ENCODE measurements at regions not wholly inside any gene's neighbourhood (a gene's known extent, or its start where the extent isn't known, plus 50 kb on each side); places are given as distances from the start of the nearest gene placed in this dataset.

DNA sequence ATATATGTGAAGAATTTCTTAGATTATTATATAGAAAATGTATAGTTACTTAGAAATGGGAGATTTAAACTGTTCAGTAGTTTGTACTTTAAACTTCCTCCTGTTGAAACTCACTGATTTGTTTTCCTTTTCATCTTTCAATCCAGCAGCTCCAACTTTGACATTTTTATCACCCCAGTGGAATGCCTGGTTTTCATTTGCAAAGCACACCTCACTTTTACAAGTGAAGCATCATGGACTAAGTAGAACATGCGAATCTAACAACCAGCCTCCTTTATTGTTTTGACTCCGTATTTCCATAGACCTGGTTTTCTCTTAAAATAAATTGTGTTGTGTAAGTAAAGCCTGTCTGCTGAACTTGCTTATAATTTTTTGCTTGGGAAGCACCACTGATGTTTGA, 97.8 kb upstream of the ROBO2 start:
- Histone ChIP-seq H3K36me3 (ENCODE audit: insufficient read depth, low read length) (no peaks in the 10 kb centered on the region), H3K27me3 (ENCODE audit: insufficient read depth, low read length, poor library complexity, severe bottlenecking) (no peaks in the 10 kb centered on the region), H4K20me1 (ENCODE audit: insufficient read depth, low read length, poor library complexity, severe bottlenecking) (no peaks in the 10 kb centered on the region), H3K4me2 (ENCODE audit: low read depth, low read length, poor library complexity, severe bottlenecking) (no peak overlapping the region), H3K79me2 (ENCODE audit: insufficient read depth, low read length) (no peaks in the 10 kb centered on the region), H3K9me2 (replicated peaks; ENCODE audit: low read depth, low read length) (no peaks in the 10 kb centered on the region), H3K4me3 (ENCODE audit: low read length, poor library complexity, severe bottlenecking) (no peak overlapping the region), H3K4me1 (ENCODE audit: insufficient read depth, low read length, poor library complexity, severe bottlenecking) (no peaks in the 10 kb centered on the region), H3F3A (ENCODE audit: low read depth) (no peaks in the 10 kb centered on the region), H3K9me3 (ENCODE audit: insufficient read depth, low read depth, low read length) (no peaks in the 10 kb centered on the region), H3K9ac (ENCODE audit: low read depth, low read length, poor library complexity, severe bottlenecking) (no peak overlapping the region), H2AFZ (ENCODE audit: low read length) (no peak overlapping the region)
- TF ChIP-seq EZH2phosphoT487 (IDR thresholded peaks at IDR 0.05; ENCODE audit: borderline replicate concordance) (no peak), CTCF (conservative IDR thresholded peaks at IDR 0.05; ENCODE audit: low read length) (no peak)

- H3K27me3 ChIP-seq (ENCODE audit: insufficient read depth, low read length, poor library complexity, severe bottlenecking): no peaks in the 10 kb centered on the region
- no peaks in the 10 kb centered on the region for H3K4me1 ChIP-seq (ENCODE audit: insufficient read depth, low read length, poor library complexity, severe bottlenecking)
- no peak for TF ChIP-seq EZH2phosphoT487 (IDR thresholded peaks at IDR 0.05; ENCODE audit: borderline replicate concordance)
- TF ChIP-seq CTCF (conservative IDR thresholded peaks at IDR 0.05; ENCODE audit: low read length): no peak
- H3K79me2 ChIP-seq (ENCODE audit: insufficient read depth, low read length): no peaks in the 10 kb centered on the region
- H3K4me3 ChIP-seq (ENCODE audit: low read length, poor library complexity, severe bottlenecking): no peak overlapping the region
- H3K4me2 ChIP-seq (ENCODE audit: low read depth, low read length, poor library complexity, severe bottlenecking): no peak overlapping the region
- H3K9me3 ChIP-seq (ENCODE audit: insufficient read depth, low read depth, low read length): no peaks in the 10 kb centered on the region
- no peak overlapping the region for H2AFZ ChIP-seq (ENCODE audit: low read length)
- no peaks in the 10 kb centered on the region for H3K36me3 ChIP-seq (ENCODE audit: insufficient read depth, low read length)
- no peaks in the 10 kb centered on the region for H3K9me2 ChIP-seq (replicated peaks; ENCODE audit: low read depth, low read length)
- no peaks in the 10 kb centered on the region for H4K20me1 ChIP-seq (ENCODE audit: insufficient read depth, low read length, poor library complexity, severe bottlenecking)
- no peak overlapping the region for H3K9ac ChIP-seq (ENCODE audit: low read depth, low read length, poor library complexity, severe bottlenecking)
- no peaks in the 10 kb centered on the region for H3F3A ChIP-seq (ENCODE audit: low read depth)
Observed at GRCh38 chr3:76943058-76943457, 96.8 kb upstream of the ROBO2 start.

DNA sequence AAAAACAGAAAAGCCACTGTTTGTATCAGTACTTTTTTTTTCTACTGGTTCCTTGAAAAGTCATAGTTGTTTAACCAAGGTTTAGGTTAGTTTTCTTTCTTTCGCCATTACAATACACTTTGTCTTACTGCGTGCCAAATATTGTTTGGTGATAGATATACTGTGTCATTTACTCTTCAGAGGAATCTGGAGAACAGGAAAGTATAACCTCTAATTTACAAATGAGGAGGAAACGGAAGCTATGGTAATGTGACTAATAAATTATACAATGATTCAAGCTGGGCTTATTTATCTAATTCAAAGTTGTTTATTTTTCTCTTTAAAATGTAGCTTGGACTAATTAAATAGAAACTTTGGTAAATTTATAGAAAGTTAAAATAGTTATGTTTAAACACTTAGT, 96.2 kb upstream of the ROBO2 start:
- Histone ChIP-seq H3K27me3 (ENCODE audit: insufficient read depth, low read length, poor library complexity, severe bottlenecking) (no peaks in the 10 kb centered on the region), H3K36me3 (ENCODE audit: insufficient read depth, low read length) (no peaks in the 10 kb centered on the region), H3K4me3 (ENCODE audit: low read length, poor library complexity, severe bottlenecking) (no peak overlapping the region), H3F3A (ENCODE audit: low read depth) (no peaks in the 10 kb centered on the region), H3K9me2 (replicated peaks; ENCODE audit: low read depth, low read length) (no peaks in the 10 kb centered on the region), H3K4me2 (ENCODE audit: low read depth, low read length, poor library complexity, severe bottlenecking) (no peak overlapping the region), H2AFZ (ENCODE audit: low read length) (no peak overlapping the region), H3K4me1 (ENCODE audit: insufficient read depth, low read length, poor library complexity, severe bottlenecking) (no peaks in the 10 kb centered on the region), H3K9ac (ENCODE audit: low read depth, low read length, poor library complexity, severe bottlenecking) (no peak overlapping the region), H3K79me2 (ENCODE audit: insufficient read depth, low read length) (no peaks in the 10 kb centered on the region), H3K9me3 (ENCODE audit: insufficient read depth, low read depth, low read length) (no peaks in the 10 kb centered on the region), H4K20me1 (ENCODE audit: insufficient read depth, low read length, poor library complexity, severe bottlenecking) (no peaks in the 10 kb centered on the region)
- TF ChIP-seq CTCF (conservative IDR thresholded peaks at IDR 0.05; ENCODE audit: low read length) (no peak), EZH2phosphoT487 (IDR thresholded peaks at IDR 0.05; ENCODE audit: borderline replicate concordance) (no peak)

Data from Loucy (cell line).